ENCODE measurements at regions not wholly inside any gene's neighbourhood (a gene's known extent, or its start where the extent isn't known, plus 50 kb on each side); places are given as distances from the start of the nearest gene placed in this dataset.

DNA sequence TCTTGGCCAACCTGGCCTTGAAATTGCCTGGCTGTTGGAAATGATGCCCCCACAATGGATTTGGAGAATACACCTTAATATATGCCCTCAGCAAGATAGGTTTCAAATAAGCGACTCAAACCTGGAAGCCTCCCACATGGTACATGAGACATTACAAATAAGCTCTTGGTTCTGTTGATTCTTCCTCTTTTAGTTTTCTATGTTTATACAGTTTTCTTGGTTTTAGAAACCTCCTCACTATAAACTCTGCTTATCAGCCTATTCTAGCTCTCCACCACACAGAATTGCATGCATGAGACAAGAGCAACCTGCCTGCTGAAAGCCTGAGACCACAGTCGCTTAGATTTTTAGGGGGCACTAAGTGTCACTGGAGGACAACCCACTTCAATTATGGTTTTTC, 108.8 kb upstream of the PREP start:
- Mint-ChIP-seq H3K9me3 (no peaks in the 10 kb centered on the region), H3K27ac (no peak overlapping the region), H3K4me3 (no peak overlapping the region), H3K36me3 (ENCODE audit: low read depth) (no peaks in the 10 kb centered on the region), H3K27me3 (ENCODE audit: insufficient read depth, low read depth, poor library complexity) (no peaks in the 10 kb centered on the region), H3K4me1 (peaks cover 6% of the 10 kb centered on the region)
- no peak overlapping the region for H3K27ac ChIP-seq (ENCODE audit: low read depth)
- no peaks in the 10 kb centered on the region for H3K79me2 ChIP-seq (replicated peaks; ENCODE audit: insufficient read depth)
- no peak overlapping the region for H2AFZ ChIP-seq
- no peaks in the 10 kb centered on the region for H4K20me1 ChIP-seq (replicated peaks; ENCODE audit: insufficient read depth)
- H3K27me3 ChIP-seq (ENCODE audit: insufficient read depth): no peaks in the 10 kb centered on the region
- no peaks in the 10 kb centered on the region for H3K36me3 ChIP-seq (ENCODE audit: insufficient read depth)
- peaks cover 4% of the 10 kb centered on the region for H3K9me2 ChIP-seq (ENCODE audit: insufficient read depth)
- 0 out of 2 replicates have a peak, but pooled peaks cover 5% of the 10 kb centered on the region for H3K4me1 ChIP-seq (ENCODE audit: insufficient read depth)
- no peak overlapping the region for H3K4me3 ChIP-seq
- TF ChIP-seq JUNB (IDR thresholded peaks at IDR 0.05; ENCODE audit: unreplicated experiment) (no peak), CREB1 (CRISPR knock-in tag; IDR thresholded peaks at IDR 0.05; ENCODE audit: low read depth) (no peak), STAT1 (IDR thresholded peaks at IDR 0.05; ENCODE audit: unreplicated experiment) (no peak), ZNF114 (CRISPR knock-in tag; IDR thresholded peaks at IDR 0.05) (no peak), ZNF331 (CRISPR knock-in tag; IDR thresholded peaks at IDR 0.05; ENCODE audit: low read depth) (no peak), EZH2 (IDR thresholded peaks at IDR 0.05; ENCODE audit: low read depth, unreplicated experiment) (no peak), POLR2AphosphoS5 (IDR thresholded peaks at IDR 0.05; ENCODE audit: low read depth) (no peak), EZH2phosphoT487 (IDR thresholded peaks at IDR 0.05; ENCODE audit: unreplicated experiment) (no peak), NANOG (IDR thresholded peaks at IDR 0.05; ENCODE audit: borderline replicate concordance) (no peak)
- TF ChIP-seq, protein P1, sequence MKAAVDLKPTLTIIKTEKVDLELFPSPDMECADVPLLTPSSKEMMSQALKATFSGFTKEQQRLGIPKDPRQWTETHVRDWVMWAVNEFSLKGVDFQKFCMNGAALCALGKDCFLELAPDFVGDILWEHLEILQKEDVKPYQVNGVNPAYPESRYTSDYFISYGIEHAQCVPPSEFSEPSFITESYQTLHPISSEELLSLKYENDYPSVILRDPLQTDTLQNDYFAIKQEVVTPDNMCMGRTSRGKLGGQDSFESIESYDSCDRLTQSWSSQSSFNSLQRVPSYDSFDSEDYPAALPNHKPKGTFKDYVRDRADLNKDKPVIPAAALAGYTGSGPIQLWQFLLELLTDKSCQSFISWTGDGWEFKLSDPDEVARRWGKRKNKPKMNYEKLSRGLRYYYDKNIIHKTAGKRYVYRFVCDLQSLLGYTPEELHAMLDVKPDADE (IDR thresholded peaks at IDR 0.05): no peak
- TF ChIP-seq, protein P2, sequence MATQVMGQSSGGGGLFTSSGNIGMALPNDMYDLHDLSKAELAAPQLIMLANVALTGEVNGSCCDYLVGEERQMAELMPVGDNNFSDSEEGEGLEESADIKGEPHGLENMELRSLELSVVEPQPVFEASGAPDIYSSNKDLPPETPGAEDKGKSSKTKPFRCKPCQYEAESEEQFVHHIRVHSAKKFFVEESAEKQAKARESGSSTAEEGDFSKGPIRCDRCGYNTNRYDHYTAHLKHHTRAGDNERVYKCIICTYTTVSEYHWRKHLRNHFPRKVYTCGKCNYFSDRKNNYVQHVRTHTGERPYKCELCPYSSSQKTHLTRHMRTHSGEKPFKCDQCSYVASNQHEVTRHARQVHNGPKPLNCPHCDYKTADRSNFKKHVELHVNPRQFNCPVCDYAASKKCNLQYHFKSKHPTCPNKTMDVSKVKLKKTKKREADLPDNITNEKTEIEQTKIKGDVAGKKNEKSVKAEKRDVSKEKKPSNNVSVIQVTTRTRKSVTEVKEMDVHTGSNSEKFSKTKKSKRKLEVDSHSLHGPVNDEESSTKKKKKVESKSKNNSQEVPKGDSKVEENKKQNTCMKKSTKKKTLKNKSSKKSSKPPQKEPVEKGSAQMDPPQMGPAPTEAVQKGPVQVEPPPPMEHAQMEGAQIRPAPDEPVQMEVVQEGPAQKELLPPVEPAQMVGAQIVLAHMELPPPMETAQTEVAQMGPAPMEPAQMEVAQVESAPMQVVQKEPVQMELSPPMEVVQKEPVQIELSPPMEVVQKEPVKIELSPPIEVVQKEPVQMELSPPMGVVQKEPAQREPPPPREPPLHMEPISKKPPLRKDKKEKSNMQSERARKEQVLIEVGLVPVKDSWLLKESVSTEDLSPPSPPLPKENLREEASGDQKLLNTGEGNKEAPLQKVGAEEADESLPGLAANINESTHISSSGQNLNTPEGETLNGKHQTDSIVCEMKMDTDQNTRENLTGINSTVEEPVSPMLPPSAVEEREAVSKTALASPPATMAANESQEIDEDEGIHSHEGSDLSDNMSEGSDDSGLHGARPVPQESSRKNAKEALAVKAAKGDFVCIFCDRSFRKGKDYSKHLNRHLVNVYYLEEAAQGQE (IDR thresholded peaks at IDR 0.05; ENCODE audit: unreplicated experiment): no peak
- TF ChIP-seq, protein P3, sequence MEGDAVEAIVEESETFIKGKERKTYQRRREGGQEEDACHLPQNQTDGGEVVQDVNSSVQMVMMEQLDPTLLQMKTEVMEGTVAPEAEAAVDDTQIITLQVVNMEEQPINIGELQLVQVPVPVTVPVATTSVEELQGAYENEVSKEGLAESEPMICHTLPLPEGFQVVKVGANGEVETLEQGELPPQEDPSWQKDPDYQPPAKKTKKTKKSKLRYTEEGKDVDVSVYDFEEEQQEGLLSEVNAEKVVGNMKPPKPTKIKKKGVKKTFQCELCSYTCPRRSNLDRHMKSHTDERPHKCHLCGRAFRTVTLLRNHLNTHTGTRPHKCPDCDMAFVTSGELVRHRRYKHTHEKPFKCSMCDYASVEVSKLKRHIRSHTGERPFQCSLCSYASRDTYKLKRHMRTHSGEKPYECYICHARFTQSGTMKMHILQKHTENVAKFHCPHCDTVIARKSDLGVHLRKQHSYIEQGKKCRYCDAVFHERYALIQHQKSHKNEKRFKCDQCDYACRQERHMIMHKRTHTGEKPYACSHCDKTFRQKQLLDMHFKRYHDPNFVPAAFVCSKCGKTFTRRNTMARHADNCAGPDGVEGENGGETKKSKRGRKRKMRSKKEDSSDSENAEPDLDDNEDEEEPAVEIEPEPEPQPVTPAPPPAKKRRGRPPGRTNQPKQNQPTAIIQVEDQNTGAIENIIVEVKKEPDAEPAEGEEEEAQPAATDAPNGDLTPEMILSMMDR (conservative IDR thresholded peaks at IDR 0.05; ENCODE audit: low read depth in 2 of 2): no peak
- TF ChIP-seq, protein P4, sequence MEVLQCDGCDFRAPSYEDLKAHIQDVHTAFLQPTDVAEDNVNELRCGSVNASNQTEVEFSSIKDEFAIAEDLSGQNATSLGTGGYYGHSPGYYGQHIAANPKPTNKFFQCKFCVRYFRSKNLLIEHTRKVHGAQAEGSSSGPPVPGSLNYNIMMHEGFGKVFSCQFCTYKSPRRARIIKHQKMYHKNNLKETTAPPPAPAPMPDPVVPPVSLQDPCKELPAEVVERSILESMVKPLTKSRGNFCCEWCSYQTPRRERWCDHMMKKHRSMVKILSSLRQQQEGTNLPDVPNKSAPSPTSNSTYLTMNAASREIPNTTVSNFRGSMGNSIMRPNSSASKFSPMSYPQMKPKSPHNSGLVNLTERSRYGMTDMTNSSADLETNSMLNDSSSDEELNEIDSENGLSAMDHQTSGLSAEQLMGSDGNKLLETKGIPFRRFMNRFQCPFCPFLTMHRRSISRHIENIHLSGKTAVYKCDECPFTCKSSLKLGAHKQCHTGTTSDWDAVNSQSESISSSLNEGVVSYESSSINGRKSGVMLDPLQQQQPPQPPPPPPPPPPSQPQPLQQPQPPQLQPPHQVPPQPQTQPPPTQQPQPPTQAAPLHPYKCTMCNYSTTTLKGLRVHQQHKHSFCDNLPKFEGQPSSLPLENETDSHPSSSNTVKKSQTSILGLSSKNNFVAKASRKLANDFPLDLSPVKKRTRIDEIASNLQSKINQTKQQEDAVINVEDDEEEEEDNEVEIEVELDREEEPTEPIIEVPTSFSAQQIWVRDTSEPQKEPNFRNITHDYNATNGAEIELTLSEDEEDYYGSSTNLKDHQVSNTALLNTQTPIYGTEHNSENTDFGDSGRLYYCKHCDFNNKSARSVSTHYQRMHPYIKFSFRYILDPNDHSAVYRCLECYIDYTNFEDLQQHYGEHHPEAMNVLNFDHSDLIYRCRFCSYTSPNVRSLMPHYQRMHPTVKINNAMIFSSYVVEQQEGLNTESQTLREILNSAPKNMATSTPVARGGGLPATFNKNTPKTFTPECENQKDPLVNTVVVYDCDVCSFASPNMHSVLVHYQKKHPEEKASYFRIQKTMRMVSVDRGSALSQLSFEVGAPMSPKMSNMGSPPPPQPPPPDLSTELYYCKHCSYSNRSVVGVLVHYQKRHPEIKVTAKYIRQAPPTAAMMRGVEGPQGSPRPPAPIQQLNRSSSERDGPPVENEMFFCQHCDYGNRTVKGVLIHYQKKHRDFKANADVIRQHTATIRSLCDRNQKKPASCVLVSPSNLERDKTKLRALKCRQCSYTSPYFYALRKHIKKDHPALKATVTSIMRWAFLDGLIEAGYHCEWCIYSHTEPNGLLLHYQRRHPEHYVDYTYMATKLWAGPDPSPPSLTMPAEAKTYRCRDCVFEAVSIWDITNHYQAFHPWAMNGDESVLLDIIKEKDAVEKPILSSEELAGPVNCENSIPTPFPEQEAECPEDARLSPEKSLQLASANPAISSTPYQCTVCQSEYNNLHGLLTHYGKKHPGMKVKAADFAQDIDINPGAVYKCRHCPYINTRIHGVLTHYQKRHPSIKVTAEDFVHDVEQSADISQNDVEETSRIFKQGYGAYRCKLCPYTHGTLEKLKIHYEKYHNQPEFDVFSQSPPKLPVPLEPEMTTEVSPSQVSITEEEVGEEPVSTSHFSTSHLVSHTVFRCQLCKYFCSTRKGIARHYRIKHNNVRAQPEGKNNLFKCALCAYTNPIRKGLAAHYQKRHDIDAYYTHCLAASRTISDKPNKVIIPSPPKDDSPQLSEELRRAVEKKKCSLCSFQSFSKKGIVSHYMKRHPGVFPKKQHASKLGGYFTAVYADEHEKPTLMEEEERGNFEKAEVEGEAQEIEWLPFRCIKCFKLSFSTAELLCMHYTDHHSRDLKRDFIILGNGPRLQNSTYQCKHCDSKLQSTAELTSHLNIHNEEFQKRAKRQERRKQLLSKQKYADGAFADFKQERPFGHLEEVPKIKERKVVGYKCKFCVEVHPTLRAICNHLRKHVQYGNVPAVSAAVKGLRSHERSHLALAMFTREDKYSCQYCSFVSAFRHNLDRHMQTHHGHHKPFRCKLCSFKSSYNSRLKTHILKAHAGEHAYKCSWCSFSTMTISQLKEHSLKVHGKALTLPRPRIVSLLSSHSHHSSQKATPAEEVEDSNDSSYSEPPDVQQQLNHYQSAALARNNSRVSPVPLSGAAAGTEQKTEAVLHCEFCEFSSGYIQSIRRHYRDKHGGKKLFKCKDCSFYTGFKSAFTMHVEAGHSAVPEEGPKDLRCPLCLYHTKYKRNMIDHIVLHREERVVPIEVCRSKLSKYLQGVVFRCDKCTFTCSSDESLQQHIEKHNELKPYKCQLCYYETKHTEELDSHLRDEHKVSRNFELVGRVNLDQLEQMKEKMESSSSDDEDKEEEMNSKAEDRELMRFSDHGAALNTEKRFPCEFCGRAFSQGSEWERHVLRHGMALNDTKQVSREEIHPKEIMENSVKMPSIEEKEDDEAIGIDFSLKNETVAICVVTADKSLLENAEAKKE (CRISPR knock-in tag; IDR thresholded peaks at IDR 0.05): no peak
- H3K4me2 ChIP-seq: no peak overlapping the region
- ATAC-seq: no peak
- DNase-seq (ENCODE audit: low spot score): no peak
- H3F3A ChIP-seq (replicated peaks; ENCODE audit: low read depth): no peaks in the 10 kb centered on the region
